Psoas muscle (tissue), 7 donors: ENCODE measurements at regions not wholly inside any gene's neighbourhood (a gene's known extent, or its start where the extent isn't known, plus 50 kb on each side); places are given as distances from the start of the nearest gene placed in this dataset.
A peak's percentile ranks its signal among the peaks of the same experiment; 100 is the strongest.

ENCODE experiments used
- ATAC-seq, 4 donors: fragments of 200-7000 bp; cut with Tn5 transposase; one replicate each; pipeline ENCODE4 v1.9.1; 2020; ENCODE audit warnings: moderate library complexity in 3 of 4, mild to moderate bottlenecking in 2 of 4
- DNase-seq, 2 donors: peaks; one replicate each; pipeline ENCODE4 v3.0.0-alpha.2; 2020
- H3K27ac ChIP-seq: fragments of 200-600 bp; one replicate; pipeline ENCODE4 v1.8.0; 2022
- H3K27me3 ChIP-seq, 3 donors: fragments of 200-600 bp in 1 of 3; one replicate each; pipeline versions ENCODE4 v1.6.1 to v1.8.0; 2013 to 2022; ENCODE audit warnings: low read length in 2 of 3, mild to moderate bottlenecking in 2 of 3, moderate library complexity in 1 of 3; ENCODE audit not compliant: insufficient read depth in 3 of 3
- H3K36me3 ChIP-seq, 2 donors: fragments of 200-600 bp in 1 of 2; one replicate each; pipeline versions ENCODE4 v1.6.1 to v1.8.0; 2013 to 2022; ENCODE audit warnings: low read depth in 1 of 2, mild to moderate bottlenecking in 1 of 2, moderate library complexity in 1 of 2; ENCODE audit not compliant: insufficient read depth in 1 of 2
- H3K4me1 ChIP-seq: fragments of 200-600 bp; one replicate; pipeline ENCODE4 v1.8.0; 2022
- H3K4me3 ChIP-seq: fragments of 200-600 bp; one replicate; pipeline ENCODE4 v1.8.0; 2022; ENCODE audit warnings: mild to moderate bottlenecking
- H3K9me3 ChIP-seq: fragments of 200-600 bp; one replicate; pipeline ENCODE4 v1.8.0; 2022
- WGBS, 3 donors: extraction: QIAGEN DNeasy Blood & Tissue Kit; methylation state at CpG; one replicate each; pipeline versions ENCODE4 v1.1.6 to v1.1.7; 2013; 5-methylcytosine and 5-hydroxymethylcytosine counted together
- intact Hi-C, 2 donors: fragments of 100-400 bp; cut with DNase I; formaldehyde crosslinking; loops; one replicate each; pipeline versions ENCODE4 v1.11.0 to v1.14.2; 2022
- TF ChIP-seq, protein P1 (sequence below): fragments of 200-600 bp; IDR thresholded peaks from one replicate; pipeline ENCODE4 v1.8.0; 2022; ENCODE audit warnings: antibody characterized with exemption
- donor health status: healthy with polysubstance abuse.
- donor health status: DM: no; HTN: no; CAD: no; lungs with moderate emphysema.
- donor health status: Bipolar disorder and iron deficiency.
- donor health status: healthy.
- donor health status: DM: yes; HTN: yes; CAD: no.
- donor health status: DM: no; HTN: no; CAD: no.
- donor health status: DM: yes; HTN: yes; CAD: no.

GRCh38 chr2:8491296-8492027, 190.4 kb upstream of the ID2 start:
- Histone ChIP-seq H3K36me3 (no peaks in the 10 kb centered on the region), H3K9me3 (no peaks in the 10 kb centered on the region), H3K4me3 (no peak overlapping the region), H3K4me1 (no peaks in the 10 kb centered on the region), H3K27me3 (peaks cover 0 to 2% (median 0%) of the 10 kb centered on the region in 3 donors), H3K27ac (no peak overlapping the region)
- 39 to 53% (median 41%) methylated on average over 17 of the region's 17 CpGs for WGBS, 3 donors
- DNase-seq: no peak
- TF ChIP-seq, protein P1, sequence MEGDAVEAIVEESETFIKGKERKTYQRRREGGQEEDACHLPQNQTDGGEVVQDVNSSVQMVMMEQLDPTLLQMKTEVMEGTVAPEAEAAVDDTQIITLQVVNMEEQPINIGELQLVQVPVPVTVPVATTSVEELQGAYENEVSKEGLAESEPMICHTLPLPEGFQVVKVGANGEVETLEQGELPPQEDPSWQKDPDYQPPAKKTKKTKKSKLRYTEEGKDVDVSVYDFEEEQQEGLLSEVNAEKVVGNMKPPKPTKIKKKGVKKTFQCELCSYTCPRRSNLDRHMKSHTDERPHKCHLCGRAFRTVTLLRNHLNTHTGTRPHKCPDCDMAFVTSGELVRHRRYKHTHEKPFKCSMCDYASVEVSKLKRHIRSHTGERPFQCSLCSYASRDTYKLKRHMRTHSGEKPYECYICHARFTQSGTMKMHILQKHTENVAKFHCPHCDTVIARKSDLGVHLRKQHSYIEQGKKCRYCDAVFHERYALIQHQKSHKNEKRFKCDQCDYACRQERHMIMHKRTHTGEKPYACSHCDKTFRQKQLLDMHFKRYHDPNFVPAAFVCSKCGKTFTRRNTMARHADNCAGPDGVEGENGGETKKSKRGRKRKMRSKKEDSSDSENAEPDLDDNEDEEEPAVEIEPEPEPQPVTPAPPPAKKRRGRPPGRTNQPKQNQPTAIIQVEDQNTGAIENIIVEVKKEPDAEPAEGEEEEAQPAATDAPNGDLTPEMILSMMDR: no peak
- no peak for ATAC-seq
- intact Hi-C loops: loop anchor here in 1 of 2 donors (1.0 kb wide), 1 partner anchor 17 kb away; no protein-coding TSS in a partner anchor

- intact Hi-C loops: no loop called here
- H3K4me1 ChIP-seq: no peaks in the 10 kb centered on the region
- H3K27me3 ChIP-seq: no peaks in the 10 kb centered on the region
- H3K36me3 ChIP-seq: no peaks in the 10 kb centered on the region
- H3K27ac ChIP-seq: no peak overlapping the region
- no peak overlapping the region for H3K4me3 ChIP-seq
- DNase-seq (no peak), ATAC-seq (peak in 1 of 4 donors; percentile 27)
- H3K9me3 ChIP-seq: no peaks in the 10 kb centered on the region
- TF ChIP-seq, protein P1: no peak
- WGBS, 3 donors: 68 to 77% (median 74%) methylated on average over 9 of the region's 9 CpGs
Measured at GRCh38 chr2:8494151-8494550, 187.7 kb upstream of the ID2 start.

DNA sequence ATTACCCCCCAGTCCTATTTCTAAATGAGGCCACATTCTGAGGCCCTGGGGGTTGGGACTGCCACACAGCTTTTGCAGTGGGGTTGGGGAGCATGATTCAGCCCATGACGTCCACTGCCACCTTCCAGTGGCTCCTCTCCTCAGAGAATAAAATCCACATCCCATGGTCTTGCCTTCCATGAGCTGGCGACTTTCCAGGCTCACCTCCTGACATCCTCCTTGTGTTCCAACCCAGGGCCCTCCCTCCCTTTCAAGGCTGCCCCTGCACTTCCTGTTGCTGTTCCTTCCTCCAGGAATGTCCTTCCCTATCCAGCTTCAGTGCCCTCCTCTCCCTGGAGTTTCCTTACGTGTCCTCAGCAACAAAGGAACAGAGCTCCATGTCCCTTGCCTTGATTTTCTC, 187.3 kb upstream of the ID2 start:
- DNase-seq: no peak
- Histone ChIP-seq H3K36me3 (no peaks in the 10 kb centered on the region), H3K27ac (no peak overlapping the region), H3K4me3 (no peak overlapping the region), H3K27me3 (no peaks in the 10 kb centered on the region), H3K9me3 (no peaks in the 10 kb centered on the region), H3K4me1 (no peaks in the 10 kb centered on the region)
- intact Hi-C loops: no loop called here
- TF ChIP-seq, protein P1: no peak
- WGBS, 3 donors: 75 to 84% (median 76%) methylated on average over 3 of the region's 3 CpGs
- no peak for ATAC-seq

GRCh38 chr2:8495189-8495989, 186.5 kb upstream of the ID2 start:
- no peak for ATAC-seq
- Histone ChIP-seq H3K27ac (no peak overlapping the region), H3K36me3 (no peaks in the 10 kb centered on the region), H3K27me3 (no peaks in the 10 kb centered on the region), H3K4me3 (no peak overlapping the region), H3K4me1 (no peaks in the 10 kb centered on the region), H3K9me3 (no peaks in the 10 kb centered on the region)
- 79 to 87% (median 83%) methylated on average over 12 of the region's 12 CpGs for WGBS, 3 donors
- TF ChIP-seq, protein P1: no peak
- intact Hi-C loops: no loop called here
- no peak for DNase-seq
